Heart right ventricle (tissue), 16 donors: ENCODE measurements at regions not wholly inside any gene's neighbourhood (a gene's known extent, or its start where the extent isn't known, plus 50 kb on each side); places are given as distances from the start of the nearest gene placed in this dataset.

ENCODE experiments used
- ATAC-seq, 8 donors: fragments of 200-7000 bp; cut with Tn5 transposase; one replicate each; pipeline ENCODE4 v1.9.1; 2020; ENCODE audit warnings: mild to moderate bottlenecking in 8 of 8, moderate library complexity in 8 of 8, moderate number of reproducible peaks in 1 of 8
- DNase-seq, 2 donors: peaks; one replicate each; pipeline ENCODE4 v3.0.0-alpha.2; 2020
- H3K27ac ChIP-seq, 10 donors: fragments of 200-600 bp; sonication (generic) in 2 of 10; one replicate each; pipeline versions ENCODE4 v1.5.0 to v1.8.0; 2020 to 2022; ENCODE audit warnings: mild to moderate bottlenecking in 3 of 10
- H3K27me3 ChIP-seq, 7 donors: fragments of 200-600 bp; one replicate each; pipeline ENCODE4 v1.8.0; 2021 to 2022; ENCODE audit warnings: mild to moderate bottlenecking in 2 of 7
- H3K36me3 ChIP-seq, 9 donors: fragments of 200-600 bp; sonication (generic) in 1 of 9; one replicate each; pipeline versions ENCODE4 v1.5.0 to v1.8.0; 2020 to 2022; ENCODE audit warnings: mild to moderate bottlenecking in 2 of 9
- H3K4me1 ChIP-seq, 9 donors: fragments of 200-600 bp; sonication (generic) in 1 of 9; one replicate each; pipeline versions ENCODE4 v1.5.0 to v1.8.0; 2020 to 2022; ENCODE audit warnings: mild to moderate bottlenecking in 4 of 9
- H3K4me3 ChIP-seq, 10 donors: fragments of 200-600 bp; sonication (generic) in 2 of 10; one replicate each; pipeline versions ENCODE4 v1.5.0 to v1.8.0; 2020 to 2022; ENCODE audit warnings: mild to moderate bottlenecking in 7 of 10, moderate library complexity in 2 of 10
- H3K9me3 ChIP-seq, 11 donors: fragments of 200-600 bp in 10 of 11; sonication (generic) in 2 of 11; one replicate each; pipeline versions ENCODE4 v1.5.0 to v1.8.0; 2013 to 2022; ENCODE audit warnings: mild to moderate bottlenecking in 2 of 11, control low read depth in 1 of 11, moderate library complexity in 1 of 11
- CTCF ChIP-seq, 9 donors: fragments of 200-600 bp; sonication (generic) in 2 of 9; IDR thresholded peaks; one replicate each; pipeline versions ENCODE4 v1.5.0 to v1.8.0; 2021 to 2022; ENCODE audit warnings: antibody characterized with exemption in 9 of 9, mild to moderate bottlenecking in 5 of 9, moderate library complexity in 1 of 9
- WGBS, 2 donors: extraction: QIAGEN DNeasy Blood & Tissue Kit; methylation state at CpG; one replicate each; pipeline ENCODE4 v1.1.7; 2013; ENCODE audit warnings: inconsistent platforms in 1 of 2; 5-methylcytosine and 5-hydroxymethylcytosine counted together
- intact Hi-C, 10 donors: fragments of 100-400 bp; cut with DNase I; formaldehyde crosslinking; loops; one replicate each; pipeline versions ENCODE4 v1.11.1 to v1.14.2; 2022
- donor health status: Arrhythmogenic right ventricular cardiomyopathy.
- donor health status: ischemic (EF 13 %, LVEDD 7.1; RV severe dilation, severe dysfunction).
- donor health status: healthy with polysubstance abuse.
- donor health status: DM: no; HTN: yes; CAD: no.
- donor health status: DM: no; HTN: no; CAD: no.
- donor health status: ischemic (EF 25% LVEDD 6.9; RV normal size, moderate dysfunction).
- donor health status: ischemic (EF 25% LVEDD 5.7; RV mildly dilated, moderate dysfunction).
- donor health status: healthy.
- donor health status: DM: yes; HTN: yes; CAD: no.
- donor health status: Ischemic cardiomyopathy.
- donor health status: ischemic (EF 35%, LVEDD 5.7; RV mildly dilated, moderate dysfunction).
- donor health status: nonischemic (EF 11% LVEDD 7.7; RV severe dilation, severe dysfunction).
- donor health status: DM: yes; HTN: yes; CAD: no.
- donor health status: PGD.
- donor health status: ischemic (EF 29% LVEDD 5.4; RV normal size, mild dysfunction).
- donor health status: nonischemic (EF 23%, LVEDD 6.1; RV moderate dilation, normal function).

- no peak overlapping the region for H3K4me3 ChIP-seq
- ATAC-seq (no peak), DNase-seq (no peak)
- intact Hi-C loops, result no loop called here
- H3K27ac ChIP-seq, result peak overlapping the region in 1 of 10 donors; percentile 11
- peaks cover 0 to 6% (median 0%) of the 10 kb centered on the region in 7 donors for H3K27me3 ChIP-seq
- H3K9me3 ChIP-seq, result peaks cover 0 to 8% (median 1%) of the 10 kb centered on the region in 11 donors
- no peaks in the 10 kb centered on the region for H3K36me3 ChIP-seq
- 45 to 46% methylated on average over 2 of the region's 2 CpGs for WGBS, 2 donors
- H3K4me1 ChIP-seq, result peaks cover 0 to 20% (median 11%) of the 10 kb centered on the region in 9 donors
- TF ChIP-seq CTCF (IDR thresholded peaks at IDR 0.05), result no peak
These were observed 87.6 kb downstream of the SEMA4F start for GRCh38 chr2:74741629-74742028.

DNA sequence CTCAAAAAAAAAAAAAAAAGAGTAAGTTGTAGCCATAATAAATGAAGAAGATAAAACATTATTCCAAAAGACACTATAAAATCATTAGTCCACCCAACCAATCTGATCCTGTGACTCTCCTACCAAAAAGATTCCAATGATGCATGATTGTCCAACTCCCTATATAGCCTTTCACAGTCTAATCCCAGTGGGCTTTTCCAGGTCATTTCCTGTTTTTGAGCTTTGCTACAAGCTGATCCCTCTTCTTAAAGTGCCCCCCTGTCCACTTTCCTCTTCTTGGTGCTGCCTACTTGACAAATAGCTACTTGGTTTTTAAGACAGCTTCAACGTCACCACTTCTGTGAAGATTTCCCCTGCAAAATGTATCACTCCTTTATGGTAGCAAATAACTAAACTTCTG lies 88.4 kb downstream of the SEMA4F start:
- H3K27ac ChIP-seq, result no peak overlapping the region
- peaks cover 0 to 6% (median 0%) of the 10 kb centered on the region in 7 donors for H3K27me3 ChIP-seq
- H3K36me3 ChIP-seq, result no peaks in the 10 kb centered on the region
- TF ChIP-seq CTCF (IDR thresholded peaks at IDR 0.05), result no peak
- H3K4me1 ChIP-seq, result peaks cover 0 to 20% (median 11%) of the 10 kb centered on the region in 9 donors
- ATAC-seq (no peak), DNase-seq (no peak)
- no peaks in the 10 kb centered on the region for H3K9me3 ChIP-seq
- intact Hi-C loops, result no loop called here
- WGBS, 2 donors, result 74 to 76% methylated on average over 1 of the region's 1 CpG
- H3K4me3 ChIP-seq, result no peak overlapping the region

- H3K36me3 ChIP-seq, result no peaks in the 10 kb centered on the region
- no peak overlapping the region for H3K4me3 ChIP-seq
- 68 to 74% methylated on average over 5 of the region's 5 CpGs for WGBS, 2 donors
- intact Hi-C loops, result no loop called here
- H3K4me1 ChIP-seq, result peaks cover 0 to 20% (median 11%) of the 10 kb centered on the region in 9 donors
- no peaks in the 10 kb centered on the region for H3K9me3 ChIP-seq
- H3K27ac ChIP-seq, result no peak overlapping the region
- ATAC-seq (no peak), DNase-seq (no peak)
- no peak for TF ChIP-seq CTCF (IDR thresholded peaks at IDR 0.05)
- peaks cover 0 to 6% (median 0%) of the 10 kb centered on the region in 7 donors for H3K27me3 ChIP-seq
These were observed 89.0 kb downstream of the SEMA4F start for GRCh38 chr2:74743039-74743438.

DNA sequence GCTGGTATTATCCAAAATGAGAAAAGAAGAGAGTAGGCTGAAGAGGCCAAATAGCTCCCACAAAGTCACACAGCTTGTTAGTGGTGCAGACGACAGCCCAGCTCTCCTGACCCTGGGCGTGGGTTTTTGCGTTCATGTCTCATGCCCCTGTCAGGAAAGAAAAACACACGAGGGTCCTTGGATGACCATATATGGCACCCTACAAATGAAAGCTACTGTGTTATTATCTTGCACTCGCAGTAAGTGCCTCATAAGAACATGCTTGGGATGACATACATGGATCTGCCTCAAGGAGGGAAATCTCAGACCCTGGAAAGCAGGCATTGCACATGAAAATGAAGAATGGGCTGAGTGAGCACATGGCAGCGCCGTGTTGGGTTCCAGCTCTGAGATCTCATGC lies 89.7 kb downstream of the SEMA4F start:
- no peak for ATAC-seq
- Histone ChIP-seq H3K27ac (no peak overlapping the region), H3K9me3 (no peaks in the 10 kb centered on the region), H3K27me3 (peaks cover 0 to 6% (median 0%) of the 10 kb centered on the region in 7 donors), H3K4me1 (peaks cover 0 to 20% (median 11%) of the 10 kb centered on the region in 9 donors), H3K36me3 (no peaks in the 10 kb centered on the region), H3K4me3 (no peak overlapping the region)
- no peak for DNase-seq
- no peak for TF ChIP-seq CTCF (IDR thresholded peaks at IDR 0.05)
- intact Hi-C loops, result no loop called here
- WGBS, 2 donors, result 78 to 80% methylated on average over 7 of the region's 7 CpGs
